IPS DF 6.9 (cell line): ENCODE measurements at regions not wholly inside any gene's neighbourhood (a gene's known extent, or its start where the extent isn't known, plus 50 kb on each side); places are given as distances from the start of the nearest gene placed in this dataset.
A peak's percentile ranks its signal among the peaks of the same experiment; 100 is the strongest.
"Not testable (repeated sequence)": the region's sequence is repeated elsewhere in the genome, so short reads cannot be mapped to it uniquely, and the experiment has no call there.

Source experiments
- DNase-seq: peaks from one replicate; pipeline ENCODE4 v3.0.0-alpha.2; 2013; ENCODE audit warnings: low read depth, low spot score
- H3K27ac ChIP-seq: one replicate; pipeline ENCODE4 v1.5.1; 2013; ENCODE audit warnings: low read length, control low read depth
- H3K27me3 ChIP-seq: 2 replicates; pipeline ENCODE4 v1.6.1; 2013; ENCODE audit warnings: mild to moderate bottlenecking, low read length; ENCODE audit not compliant: control insufficient read depth, insufficient read depth
- H3K36me3 ChIP-seq: 2 replicates; pipeline ENCODE4 v1.6.1; 2013; ENCODE audit warnings: low read length; ENCODE audit not compliant: control insufficient read depth, insufficient read depth
- H3K4me1 ChIP-seq: 2 replicates; pipeline ENCODE4 v1.6.1; 2013; ENCODE audit warnings: low read length; ENCODE audit not compliant: control insufficient read depth, insufficient read depth
- H3K4me3 ChIP-seq: 2 replicates; pipeline ENCODE4 v1.5.1; 2013; ENCODE audit warnings: mild to moderate bottlenecking, low read length
- H3K9me3 ChIP-seq: 2 replicates; pipeline ENCODE4 v1.6.1; 2013; ENCODE audit warnings: low read length, inconsistent platforms; ENCODE audit not compliant: control insufficient read depth, insufficient read depth
- WGBS: extraction: QIAGEN DNeasy Blood & Tissue Kit; methylation state at CpG from one replicate; pipeline ENCODE4 v1.1.7; 2013; ENCODE audit warnings: mixed read lengths, missing lambda C conversion rate; ENCODE audit not compliant: insufficient read length, insufficient coverage; 5-methylcytosine and 5-hydroxymethylcytosine counted together

GRCh38 chr2:47638430-47638829, 67.6 kb upstream of the KCNK12 start:
- H3K4me1 ChIP-seq: peaks cover 3% of the 10 kb centered on the region; the same call in 1 of the 2 replicates
- H3K27ac ChIP-seq: no peak overlapping the region
- WGBS: no CpG with 5 or more reads among the region's 2 CpGs
- H3K27me3 ChIP-seq: no peaks in the 10 kb centered on the region
- no peaks in the 10 kb centered on the region for H3K36me3 ChIP-seq
- peaks cover 2% of the 10 kb centered on the region; the same call in 1 of the 2 replicates for H3K9me3 ChIP-seq
- no peak overlapping the region for H3K4me3 ChIP-seq
- no peak for DNase-seq

DNA sequence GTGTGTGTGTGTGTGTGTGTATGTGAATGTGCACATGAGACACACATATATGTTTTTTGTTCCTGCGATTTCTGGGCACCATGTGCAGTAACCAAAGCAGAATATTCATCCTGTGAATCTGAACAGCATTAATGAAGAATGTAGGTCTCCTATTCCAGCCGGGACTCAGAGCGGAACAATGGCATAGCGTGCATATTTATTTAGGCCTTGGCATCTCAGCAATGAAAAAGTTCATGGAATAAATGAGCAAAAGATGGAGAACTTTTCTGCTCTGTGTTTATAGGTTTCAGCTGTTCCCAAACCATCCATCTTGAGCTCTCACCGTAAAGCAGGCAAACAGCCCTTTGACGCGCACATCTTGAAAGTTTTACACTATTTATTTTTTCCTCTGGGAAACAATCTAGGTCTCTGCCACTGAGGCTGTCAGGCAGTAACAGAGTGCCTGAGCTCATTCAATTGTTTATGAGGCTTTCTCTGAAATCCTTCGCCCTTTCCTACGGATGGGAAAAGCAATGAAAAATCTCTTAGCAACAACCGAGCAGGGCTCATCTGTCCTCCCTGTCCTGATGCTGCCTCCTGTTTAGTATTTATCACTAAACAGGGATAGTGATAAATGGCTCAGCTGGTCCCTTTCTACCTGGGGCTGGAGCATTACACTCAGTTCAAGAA, 65.9 kb upstream of the KCNK12 start:
- Histone ChIP-seq H3K27me3 (no peaks in the 10 kb centered on the region), H3K4me1 (peaks cover 3% of the 10 kb centered on the region; the same call in 1 of the 2 replicates), H3K9me3 (peaks cover 2% of the 10 kb centered on the region; the same call in 1 of the 2 replicates), H3K27ac (no peak overlapping the region), H3K4me3 (no peak overlapping the region), H3K36me3 (no peaks in the 10 kb centered on the region)
- no peak for DNase-seq
- no CpG with 5 or more reads among the region's 10 CpGs for WGBS

- H3K36me3 ChIP-seq: no peaks in the 10 kb centered on the region
- peaks cover 2% of the 10 kb centered on the region; the same call in 1 of the 2 replicates for H3K9me3 ChIP-seq
- peaks cover 3% of the 10 kb centered on the region; the same call in 1 of the 2 replicates for H3K4me1 ChIP-seq
- H3K27ac ChIP-seq: no peak overlapping the region
- WGBS: no CpG with 5 or more reads among the region's 4 CpGs
- no peaks in the 10 kb centered on the region for H3K27me3 ChIP-seq
- no peak overlapping the region for H3K4me3 ChIP-seq
- peak; percentile 29 for DNase-seq
These were observed 65.4 kb upstream of the KCNK12 start for GRCh38 chr2:47636176-47636575.

- Histone ChIP-seq H3K27ac (no peak overlapping the region), H3K36me3 (no peaks in the 10 kb centered on the region), H3K27me3 (no peaks in the 10 kb centered on the region), H3K4me3 (no peak overlapping the region), H3K9me3 (no peaks in the 10 kb centered on the region), H3K4me1 (peaks cover 3% of the 10 kb centered on the region; the same call in 1 of the 2 replicates)
- no CpG with 5 or more reads among the region's 3 CpGs for WGBS
- no peak for DNase-seq
These were observed 62.0 kb upstream of the KCNK12 start for GRCh38 chr2:47632754-47633153.

DNA sequence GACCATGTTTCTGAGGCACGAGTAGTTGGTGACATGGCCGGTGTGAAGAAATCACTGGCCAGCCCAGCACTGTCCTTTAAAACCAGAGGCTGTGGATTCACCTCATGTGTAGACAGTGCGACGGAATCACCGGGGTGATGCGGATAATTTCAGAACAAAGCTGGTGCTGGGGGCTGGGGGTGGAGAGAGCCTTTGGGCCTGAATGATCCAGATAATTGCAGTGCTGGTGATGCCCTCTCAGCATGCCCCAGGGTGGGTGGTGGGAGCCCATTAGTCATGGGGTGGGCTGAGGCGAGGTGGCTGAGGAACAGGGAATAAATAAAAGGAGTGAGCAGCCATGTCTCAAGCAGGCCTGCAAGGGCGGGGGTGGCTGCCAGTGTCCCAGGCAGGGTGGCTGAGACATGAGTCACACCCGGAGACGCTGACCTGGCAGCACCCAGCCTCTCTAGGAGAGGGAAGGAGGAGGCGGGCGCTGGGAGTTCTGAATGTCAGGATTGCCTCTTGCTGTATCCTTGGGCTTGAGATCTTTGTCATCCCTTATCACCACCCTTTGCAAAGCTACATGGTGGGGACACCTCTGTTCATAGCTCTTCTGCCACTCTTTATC, 61.1 kb upstream of the KCNK12 start:
- H3K9me3 ChIP-seq: no peaks in the 10 kb centered on the region
- H3K4me3 ChIP-seq: no peak overlapping the region
- H3K36me3 ChIP-seq: no peaks in the 10 kb centered on the region
- H3K27me3 ChIP-seq: no peaks in the 10 kb centered on the region
- H3K4me1 ChIP-seq: peaks cover 3% of the 10 kb centered on the region; the same call in 1 of the 2 replicates
- H3K27ac ChIP-seq: no peak overlapping the region
- no CpG with 5 or more reads among the region's 12 CpGs for WGBS
- no peak for DNase-seq

- Histone ChIP-seq H3K36me3 (no peaks in the 10 kb centered on the region), H3K4me1 (peaks cover 2% of the 10 kb centered on the region; the same call in 1 of the 2 replicates), H3K27ac (no peak overlapping the region), H3K4me3 (no peak overlapping the region), H3K9me3 (no peaks in the 10 kb centered on the region), H3K27me3 (no peaks in the 10 kb centered on the region)
- WGBS: no CpG with 5 or more reads among the region's 6 CpGs
- DNase-seq: no peak
These were observed 60.5 kb upstream of the KCNK12 start for GRCh38 chr2:47631306-47631705.

DNA sequence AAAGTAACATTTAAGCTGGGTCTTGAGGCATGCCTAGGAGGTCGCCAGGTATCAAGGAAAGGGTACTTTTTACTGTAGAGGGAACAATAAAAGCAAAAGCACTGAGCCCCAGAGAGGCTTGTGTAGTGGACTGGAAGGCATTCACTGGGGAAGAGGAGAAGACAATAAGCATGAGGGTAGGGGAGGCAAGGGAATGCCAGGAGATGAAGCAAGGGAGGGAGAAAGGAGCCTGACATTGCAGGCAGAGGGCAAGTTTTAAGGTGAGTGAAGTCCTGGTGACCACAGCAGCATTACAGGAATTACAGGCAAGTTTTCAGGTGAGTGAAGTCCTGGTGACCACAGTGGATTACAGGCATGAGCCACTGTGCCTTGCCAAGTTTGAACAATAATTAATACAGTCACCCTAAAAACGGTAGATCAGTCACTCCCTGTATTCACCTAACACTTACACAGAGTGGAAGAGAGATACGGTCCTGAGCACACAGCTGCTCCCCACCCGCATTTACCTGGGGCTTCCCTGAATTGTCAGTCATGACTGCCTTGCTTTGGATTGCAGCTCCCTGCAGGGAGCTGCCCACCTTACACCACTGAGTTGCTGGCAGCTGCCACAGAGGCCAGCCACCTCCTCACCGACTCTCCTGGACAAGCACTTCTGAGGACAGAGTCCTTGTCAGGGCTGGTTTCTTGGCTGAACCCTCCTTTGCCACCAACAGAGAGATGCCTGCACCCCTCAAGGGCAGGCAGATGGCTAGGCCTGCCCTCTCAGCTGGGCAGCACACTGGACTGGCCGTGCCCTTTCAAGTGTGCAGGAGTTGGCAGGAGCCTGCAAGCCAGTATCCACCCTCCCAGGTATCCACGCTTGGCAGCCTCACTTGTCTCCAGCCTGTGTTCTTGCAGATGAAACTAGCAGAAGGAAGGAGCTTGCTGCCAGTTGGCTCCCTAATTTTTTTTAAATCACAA, 59.0 kb upstream of the KCNK12 start:
- WGBS: no CpG with 5 or more reads among the region's 7 CpGs
- Histone ChIP-seq H3K27me3 (no peaks in the 10 kb centered on the region), H3K27ac (no peak overlapping the region), H3K4me1 (no peaks in the 10 kb centered on the region), H3K9me3 (no peaks in the 10 kb centered on the region), H3K36me3 (no peaks in the 10 kb centered on the region), H3K4me3 (no peak overlapping the region)
- DNase-seq: no peak

DNA sequence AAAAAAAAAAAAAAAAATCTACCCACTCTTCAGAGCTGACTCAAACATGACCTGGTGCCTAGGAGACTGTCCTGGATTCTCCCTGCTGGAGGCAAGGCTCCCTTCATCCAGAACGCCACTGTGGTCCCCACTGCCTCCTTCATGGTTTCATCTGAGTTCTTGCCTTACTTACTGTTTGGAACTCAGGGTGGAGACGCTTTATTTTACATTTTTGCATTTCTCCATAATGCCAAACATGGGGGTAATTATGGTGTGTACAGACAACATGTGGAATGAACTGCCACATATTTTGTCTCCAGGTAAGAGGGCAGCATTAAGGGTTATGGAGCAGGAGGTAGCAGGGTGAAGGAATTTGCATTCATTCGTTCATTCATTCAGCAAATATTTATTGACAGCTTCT, 58.1 kb upstream of the KCNK12 start:
- WGBS: no CpG with 5 or more reads among the region's 3 CpGs
- no peak overlapping the region for H3K27ac ChIP-seq
- no peak overlapping the region for H3K4me3 ChIP-seq
- H3K4me1 ChIP-seq: no peaks in the 10 kb centered on the region
- H3K27me3 ChIP-seq: no peaks in the 10 kb centered on the region
- no peak for DNase-seq
- no peaks in the 10 kb centered on the region for H3K36me3 ChIP-seq
- no peaks in the 10 kb centered on the region for H3K9me3 ChIP-seq

GRCh38 chr2:47626664-47627063, 55.9 kb upstream of the KCNK12 start:
- WGBS: no CpG with 5 or more reads among the region's 5 CpGs
- Histone ChIP-seq H3K27ac (no peak overlapping the region), H3K36me3 (no peaks in the 10 kb centered on the region), H3K4me3 (no peak overlapping the region), H3K9me3 (no peaks in the 10 kb centered on the region), H3K4me1 (no peaks in the 10 kb centered on the region), H3K27me3 (no peaks in the 10 kb centered on the region)
- no peak for DNase-seq

- H3K9me3 ChIP-seq, H3K27ac ChIP-seq, H3K27me3 ChIP-seq, H3K4me1 ChIP-seq, H3K4me3 ChIP-seq, DNase-seq, H3K36me3 ChIP-seq: not testable (repeated sequence)
- WGBS: no CpG with 5 or more reads among the region's 1 CpG
These were observed 52.4 kb upstream of the KCNK12 start for GRCh38 chr2:47623140-47623539.
